ENCODE measurements at regions not wholly inside any gene's neighbourhood (a gene's known extent, or its start where the extent isn't known, plus 50 kb on each side); places are given as distances from the start of the nearest gene placed in this dataset.

DNA sequence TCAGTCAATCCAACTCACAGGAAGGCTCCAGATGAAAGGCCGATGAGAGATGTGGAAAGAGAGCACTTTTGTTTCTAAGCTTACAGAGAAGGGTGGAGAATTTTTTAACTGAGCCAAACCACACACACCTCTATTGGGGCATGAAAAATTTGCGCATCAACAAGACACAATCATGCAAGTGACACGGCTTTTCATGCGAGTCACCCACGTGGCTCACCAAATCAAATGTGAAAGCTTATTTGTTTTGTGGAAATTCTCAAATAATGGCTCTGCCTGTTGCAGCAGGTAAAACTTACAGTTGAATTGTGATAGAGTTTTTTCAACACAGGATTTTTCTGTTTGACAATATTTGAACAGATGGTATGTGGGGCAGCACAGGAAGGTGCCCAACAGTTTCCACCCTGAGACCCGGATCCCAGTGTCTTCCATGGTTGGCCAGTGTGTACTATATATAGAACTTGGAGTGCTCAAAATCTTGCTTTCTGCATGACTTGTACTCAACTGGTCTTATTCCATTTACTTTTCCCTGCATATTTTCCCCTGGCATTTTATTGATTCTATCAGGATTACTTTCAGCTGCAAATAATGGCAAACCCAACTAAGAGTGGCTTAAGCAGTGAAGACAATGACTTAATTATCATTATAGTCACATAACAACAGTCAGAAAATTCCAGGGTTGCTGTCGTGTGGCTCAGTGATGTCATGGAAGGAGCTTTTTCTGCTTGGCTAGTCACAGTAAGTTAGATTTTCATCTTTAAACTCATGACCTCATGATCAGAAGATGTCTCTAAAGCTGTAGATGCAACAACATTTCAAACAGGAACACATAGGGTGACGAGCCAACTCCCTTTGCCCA, 90.6 kb upstream of the SIM2 start:
- TF ChIP-seq, protein P1, sequence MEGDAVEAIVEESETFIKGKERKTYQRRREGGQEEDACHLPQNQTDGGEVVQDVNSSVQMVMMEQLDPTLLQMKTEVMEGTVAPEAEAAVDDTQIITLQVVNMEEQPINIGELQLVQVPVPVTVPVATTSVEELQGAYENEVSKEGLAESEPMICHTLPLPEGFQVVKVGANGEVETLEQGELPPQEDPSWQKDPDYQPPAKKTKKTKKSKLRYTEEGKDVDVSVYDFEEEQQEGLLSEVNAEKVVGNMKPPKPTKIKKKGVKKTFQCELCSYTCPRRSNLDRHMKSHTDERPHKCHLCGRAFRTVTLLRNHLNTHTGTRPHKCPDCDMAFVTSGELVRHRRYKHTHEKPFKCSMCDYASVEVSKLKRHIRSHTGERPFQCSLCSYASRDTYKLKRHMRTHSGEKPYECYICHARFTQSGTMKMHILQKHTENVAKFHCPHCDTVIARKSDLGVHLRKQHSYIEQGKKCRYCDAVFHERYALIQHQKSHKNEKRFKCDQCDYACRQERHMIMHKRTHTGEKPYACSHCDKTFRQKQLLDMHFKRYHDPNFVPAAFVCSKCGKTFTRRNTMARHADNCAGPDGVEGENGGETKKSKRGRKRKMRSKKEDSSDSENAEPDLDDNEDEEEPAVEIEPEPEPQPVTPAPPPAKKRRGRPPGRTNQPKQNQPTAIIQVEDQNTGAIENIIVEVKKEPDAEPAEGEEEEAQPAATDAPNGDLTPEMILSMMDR (IDR thresholded peaks at IDR 0.05; ENCODE audit: low read depth, low read length), result no peak
- TF ChIP-seq EZH2phosphoT487 (IDR thresholded peaks at IDR 0.05; ENCODE audit: low read depth), result no peak
